KBM-7 (cell line): ENCODE measurements at regions not wholly inside any gene's neighbourhood (a gene's known extent, or its start where the extent isn't known, plus 50 kb on each side); places are given as distances from the start of the nearest gene placed in this dataset.
"Not testable (repeated sequence)": the region's sequence is repeated elsewhere in the genome, so short reads cannot be mapped to it uniquely, and the experiment has no call there.

ENCODE experiments used
- DNase-seq: peaks from one replicate; pipeline ENCODE4 v3.0.0-alpha.2; 2015
- in situ Hi-C: fragments of 300-500 bp; cut with MboI; formaldehyde crosslinking; loops from 2 replicates; pipeline ENCODE4 v1.14.3; 2020; ENCODE audit warnings: low sequenced_read_pairs, low pct_unique_long_range_greater_than_20kb, mixed read lengths

DNA sequence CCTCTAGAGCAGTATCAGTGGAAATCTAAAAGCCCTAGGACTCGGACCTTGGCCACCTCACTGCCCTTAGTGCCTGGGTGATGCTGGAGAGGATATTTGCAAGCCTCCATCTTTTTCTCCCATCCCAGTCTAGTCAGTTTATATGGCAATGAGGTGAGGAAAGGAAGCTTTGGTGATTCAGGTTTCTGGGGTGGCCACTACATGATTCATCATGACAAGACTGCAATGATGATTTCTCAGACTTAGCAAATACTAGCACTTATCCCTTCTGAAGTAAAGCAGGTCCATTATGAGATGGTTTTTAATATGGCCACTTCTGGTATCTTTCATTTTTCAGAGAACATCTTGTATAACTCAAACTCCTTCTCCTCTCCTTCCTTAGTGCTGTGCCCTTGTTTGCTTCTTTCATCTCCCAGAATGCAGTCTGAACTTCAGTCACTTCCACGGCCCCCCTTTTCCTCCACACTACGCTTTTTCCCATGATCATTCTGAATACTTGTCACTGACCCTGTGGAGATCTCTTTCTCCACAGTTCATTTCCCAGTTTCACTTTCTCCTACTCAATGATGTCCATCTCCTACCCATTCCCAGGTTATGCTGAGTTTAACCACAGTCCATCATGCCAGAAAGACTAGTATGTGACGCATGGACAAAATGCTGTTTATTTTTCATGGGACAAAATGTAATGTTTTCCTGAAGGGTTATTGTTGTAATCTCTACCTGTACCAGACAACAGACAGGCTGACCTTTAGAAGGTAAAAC, 57.4 kb upstream of the TERB2 start:
- in situ Hi-C loops, DNase-seq: not testable (repeated sequence)

- in situ Hi-C loops, DNase-seq: not testable (repeated sequence)
These were observed 56.7 kb upstream of the TERB2 start for GRCh38 chr15:44899775-44900174.

DNA sequence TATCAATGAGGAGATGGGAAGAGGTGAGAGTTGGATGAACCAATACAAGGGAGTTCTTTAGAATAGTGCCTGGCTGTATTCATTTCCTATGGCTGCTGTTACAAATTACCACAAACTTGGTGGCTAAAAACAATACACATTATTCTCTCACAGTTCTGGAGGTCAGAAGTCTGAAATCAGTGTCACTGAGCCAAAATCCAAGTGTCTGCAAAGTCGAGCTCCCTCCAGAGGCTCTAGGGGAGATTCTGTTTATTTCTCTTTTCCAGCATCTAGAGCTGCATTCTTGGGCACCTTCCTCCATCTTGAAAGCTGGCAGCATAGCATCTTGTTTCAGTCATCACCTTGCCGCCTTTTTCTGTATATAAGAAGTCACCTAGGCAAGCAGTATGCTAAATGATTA, 55.7 kb upstream of the TERB2 start:
- DNase-seq, in situ Hi-C loops: not testable (repeated sequence)

GRCh38 chr15:44903281-44903680, 53.2 kb upstream of the TERB2 start:
- DNase-seq, in situ Hi-C loops: not testable (repeated sequence)

GRCh38 chr15:44904651-44905340, 51.7 kb upstream of the TERB2 start:
- in situ Hi-C loops: not testable (repeated sequence)
- peak; percentile 17 for DNase-seq
